Glutamatergic neuron (in vitro differentiated cells): ENCODE measurements at regions not wholly inside any gene's neighbourhood (a gene's known extent, or its start where the extent isn't known, plus 50 kb on each side); places are given as distances from the start of the nearest gene placed in this dataset.
A peak's percentile ranks its signal among the peaks of the same experiment; 100 is the strongest.

Experiments used
- DNase-seq: peaks from one replicate; pipeline ENCODE4 v3.0.0; 2022
- H3K27ac Mint-ChIP-seq: one replicate; pipeline ENCODE4 v1.8.0; 2020; ENCODE audit warnings: mild to moderate bottlenecking, mixed read lengths, inconsistent platforms; ENCODE audit not compliant: unreplicated experiment
- H3K27me3 Mint-ChIP-seq: one replicate; pipeline ENCODE4 v1.8.0; 2020; ENCODE audit warnings: mild to moderate bottlenecking, moderate library complexity, mixed read lengths, inconsistent platforms; ENCODE audit not compliant: unreplicated experiment
- H3K36me3 Mint-ChIP-seq: one replicate; pipeline ENCODE4 v1.8.0; 2020; ENCODE audit warnings: mild to moderate bottlenecking, mixed read lengths, inconsistent platforms; ENCODE audit not compliant: unreplicated experiment
- H3K4me1 Mint-ChIP-seq: one replicate; pipeline ENCODE4 v1.8.0; 2020; ENCODE audit warnings: mild to moderate bottlenecking, low read depth, mixed read lengths, inconsistent platforms; ENCODE audit not compliant: unreplicated experiment
- H3K4me3 Mint-ChIP-seq: one replicate; pipeline ENCODE4 v1.8.0; 2020; ENCODE audit warnings: mild to moderate bottlenecking, mixed read lengths, inconsistent platforms; ENCODE audit not compliant: unreplicated experiment
- H3K9me3 Mint-ChIP-seq: one replicate; pipeline ENCODE4 v1.8.0; 2020; ENCODE audit warnings: mild to moderate bottlenecking, moderate library complexity, mixed read lengths, inconsistent platforms; ENCODE audit not compliant: unreplicated experiment
- TF ChIP-seq, protein P1 (sequence below): fragments of 200-600 bp; sonication (generic); IDR thresholded peaks from one replicate; pipeline ENCODE4 v1.5.0; 2021; ENCODE audit not compliant: partially characterized antibody, unreplicated experiment

- no peak for DNase-seq
- Mint-ChIP-seq H3K4me3 (no peak overlapping the region), H3K27ac (no peak overlapping the region), H3K9me3 (no peaks in the 10 kb centered on the region), H3K4me1 (peaks cover 11% of the 10 kb centered on the region), H3K27me3 (peaks cover 1% of the 10 kb centered on the region), H3K36me3 (no peaks in the 10 kb centered on the region)
- TF ChIP-seq, protein P1, sequence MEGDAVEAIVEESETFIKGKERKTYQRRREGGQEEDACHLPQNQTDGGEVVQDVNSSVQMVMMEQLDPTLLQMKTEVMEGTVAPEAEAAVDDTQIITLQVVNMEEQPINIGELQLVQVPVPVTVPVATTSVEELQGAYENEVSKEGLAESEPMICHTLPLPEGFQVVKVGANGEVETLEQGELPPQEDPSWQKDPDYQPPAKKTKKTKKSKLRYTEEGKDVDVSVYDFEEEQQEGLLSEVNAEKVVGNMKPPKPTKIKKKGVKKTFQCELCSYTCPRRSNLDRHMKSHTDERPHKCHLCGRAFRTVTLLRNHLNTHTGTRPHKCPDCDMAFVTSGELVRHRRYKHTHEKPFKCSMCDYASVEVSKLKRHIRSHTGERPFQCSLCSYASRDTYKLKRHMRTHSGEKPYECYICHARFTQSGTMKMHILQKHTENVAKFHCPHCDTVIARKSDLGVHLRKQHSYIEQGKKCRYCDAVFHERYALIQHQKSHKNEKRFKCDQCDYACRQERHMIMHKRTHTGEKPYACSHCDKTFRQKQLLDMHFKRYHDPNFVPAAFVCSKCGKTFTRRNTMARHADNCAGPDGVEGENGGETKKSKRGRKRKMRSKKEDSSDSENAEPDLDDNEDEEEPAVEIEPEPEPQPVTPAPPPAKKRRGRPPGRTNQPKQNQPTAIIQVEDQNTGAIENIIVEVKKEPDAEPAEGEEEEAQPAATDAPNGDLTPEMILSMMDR, result no peak
Measured at GRCh38 chr10:64503429-64503828, 982.2 kb downstream of the REEP3 start.

- Mint-ChIP-seq H3K36me3 (no peaks in the 10 kb centered on the region), H3K9me3 (no peaks in the 10 kb centered on the region), H3K27ac (no peak overlapping the region), H3K4me3 (no peak overlapping the region), H3K27me3 (peaks cover 1% of the 10 kb centered on the region), H3K4me1 (peaks cover 11% of the 10 kb centered on the region)
- TF ChIP-seq, protein P1, result no peak
- no peak for DNase-seq
Measured at GRCh38 chr10:64505501-64505900, 984.3 kb downstream of the REEP3 start.

DNA sequence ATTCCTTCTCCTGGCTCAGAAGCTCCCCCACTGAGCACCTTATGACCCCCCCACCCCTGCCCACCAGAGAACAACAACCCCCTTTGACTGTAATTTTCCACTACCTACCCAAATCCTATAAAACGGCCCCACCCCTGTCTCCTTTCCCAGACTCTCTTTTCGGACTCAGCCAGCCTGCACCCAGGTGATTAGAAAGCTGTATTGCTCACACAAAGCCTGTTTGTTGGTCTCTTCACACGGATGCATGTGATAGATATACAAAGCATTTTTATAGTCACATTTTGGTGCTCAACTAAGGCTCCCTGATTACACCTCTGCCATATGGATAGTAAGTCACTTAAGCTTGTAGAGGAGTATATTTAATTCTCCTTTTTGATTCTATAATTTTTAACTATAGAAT lies 985.8 kb downstream of the REEP3 start:
- H3K9me3 Mint-ChIP-seq, result no peaks in the 10 kb centered on the region
- H3K27ac Mint-ChIP-seq, result peak overlapping the region; percentile 64

DNA sequence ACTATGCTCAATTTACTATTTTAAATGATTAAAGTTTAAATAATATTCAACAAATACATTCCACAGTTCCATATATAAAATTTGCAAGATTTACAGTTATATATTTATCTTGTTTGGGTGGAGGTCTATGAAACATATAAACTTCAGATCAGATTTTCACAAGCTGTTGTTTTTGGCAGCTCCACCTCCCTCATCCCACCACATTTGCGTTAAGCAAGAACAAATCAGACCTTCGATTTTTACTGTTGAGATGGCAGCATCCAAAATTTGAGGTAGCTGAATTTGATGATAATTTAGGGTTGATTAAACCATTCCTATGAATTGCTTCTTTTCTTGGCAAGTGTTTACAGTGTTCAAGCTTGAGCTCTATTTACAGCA lies 986.4 kb downstream of the REEP3 start:
- TF ChIP-seq, protein P1, result no peak
- no peaks in the 10 kb centered on the region for H3K9me3 Mint-ChIP-seq
- no peak overlapping the region for H3K4me3 Mint-ChIP-seq
- H3K4me1 Mint-ChIP-seq, result peaks cover 7% of the 10 kb centered on the region
- no peak for DNase-seq
- peaks cover 1% of the 10 kb centered on the region for H3K27me3 Mint-ChIP-seq
- H3K36me3 Mint-ChIP-seq, result no peaks in the 10 kb centered on the region
- H3K27ac Mint-ChIP-seq, result no peak overlapping the region

More for the DNA sequence above, 985.8 kb downstream of the REEP3 start:
- Mint-ChIP-seq H3K4me1 (peaks cover 10% of the 10 kb centered on the region), H3K27me3 (peaks cover 1% of the 10 kb centered on the region), H3K36me3 (no peaks in the 10 kb centered on the region), H3K4me3 (no peak overlapping the region)
- DNase-seq, result no peak
- TF ChIP-seq, protein P1, result no peak

GRCh38 chr10:64508029-64508661 lies 986.9 kb downstream of the REEP3 start:
- Mint-ChIP-seq H3K27ac (no peak overlapping the region), H3K36me3 (no peaks in the 10 kb centered on the region), H3K4me3 (no peak overlapping the region), H3K4me1 (peaks cover 7% of the 10 kb centered on the region), H3K9me3 (no peaks in the 10 kb centered on the region), H3K27me3 (peaks cover 1% of the 10 kb centered on the region)
- DNase-seq, result no peak
- TF ChIP-seq, protein P1, result no peak
